B cell (primary cell): ENCODE measurements at regions not wholly inside any gene's neighbourhood (a gene's known extent, or its start where the extent isn't known, plus 50 kb on each side); places are given as distances from the start of the nearest gene placed in this dataset.

Experiments
- ATAC-seq: fragments of 200-7000 bp; cut with Tn5 transposase; one replicate; pipeline ENCODE4 v1.10.0; 2021; ENCODE audit warnings: low read depth, mild to moderate bottlenecking, moderate number of reproducible peaks, moderate library complexity
- CTCF ChIA-PET: fragments of 350-600 bp; sonication (Branson Sonifier 250); formaldehyde crosslinking; loops from one replicate; lab custom pipeline; 2021; ENCODE audit warnings: antibody characterized with exemption, inconsistent platforms; lab: Charles Lee
- POLR2A ChIA-PET: fragments of 350-600 bp; sonication (Branson Sonifier 250); formaldehyde crosslinking; loops from one replicate; lab custom pipeline; 2021; ENCODE audit warnings: antibody characterized with exemption; lab: Charles Lee
- DNase-seq: peaks from one replicate; pipeline ENCODE4 v3.0.0; 2013
- H2AFZ ChIP-seq: 2 replicates; pipeline ENCODE4 v1.6.1; 2012; ENCODE audit warnings: mild to moderate bottlenecking, low read depth, low read length; ENCODE audit not compliant: insufficient read depth, poor library complexity, severe bottlenecking
- H3K27ac ChIP-seq, 2 donors: 1 replicate in 1 of 2; 2 replicates in 1 of 2; pipeline ENCODE4 v1.5.1; 2012 to 2013; ENCODE audit warnings: low read length in 2 of 2, mild to moderate bottlenecking in 2 of 2, moderate library complexity in 1 of 2
- H3K27me3 ChIP-seq, 4 experiments: fragments of 200-600 bp in 1 of 4; sonication (generic) in 1 of 4; replicated peaks in 1 of 4; 1 replicate in 2 of 4; 2 replicates in 2 of 4; pipeline versions ENCODE4 v1.6.1 to v1.7.0; 2013 to 2016; ENCODE audit warnings: low read length in 3 of 4, mild to moderate bottlenecking in 2 of 4, mixed read lengths in 1 of 4, moderate library complexity in 1 of 4; ENCODE audit not compliant: insufficient read depth in 4 of 4, control insufficient read depth in 3 of 4; ENCODE audit errors: control extremely low read depth in 1 of 4
- H3K36me3 ChIP-seq, 2 experiments: replicated peaks in 1 of 2; 1 replicate in 1 of 2; 2 replicates in 1 of 2; pipeline versions ENCODE4 v1.6.1 to v1.7.1; 2013; ENCODE audit warnings: low read length in 1 of 2; ENCODE audit not compliant: insufficient read depth in 2 of 2, control insufficient read depth in 1 of 2; ENCODE audit errors: control extremely low read depth in 1 of 2, extremely low read depth in 1 of 2
- H3K4me1 ChIP-seq, 2 donors: fragments of 200-600 bp in 1 of 2; sonication (generic) in 1 of 2; 1 replicate in 1 of 2; 2 replicates in 1 of 2; pipeline versions ENCODE4 v1.5.1 to v1.6.1; 2013 to 2017; ENCODE audit warnings: low read length in 2 of 2; ENCODE audit not compliant: control insufficient read depth in 2 of 2, insufficient read depth in 2 of 2
- H3K4me2 ChIP-seq: replicated peaks from 2 replicates; pipeline ENCODE3; 2012; ENCODE audit warnings: mild to moderate bottlenecking, low read depth, low read length; ENCODE audit not compliant: poor library complexity, severe bottlenecking
- H3K4me3 ChIP-seq, 5 experiments: fragments of 200-600 bp in 1 of 5; sonication (generic) in 1 of 5; 1 replicate in 3 of 5; 2 replicates in 2 of 5; pipeline versions ENCODE4 v1.5.1 to v1.7.0; 2011 to 2016; ENCODE audit warnings: low read length in 4 of 5, mild to moderate bottlenecking in 4 of 5, low read depth in 2 of 5, control low read depth in 1 of 5, moderate library complexity in 1 of 5; ENCODE audit not compliant: insufficient read depth in 1 of 5; ENCODE audit errors: control extremely low read depth in 1 of 5, extremely low read depth in 1 of 5
- H3K79me2 ChIP-seq: fragments of 200-600 bp; sonication (generic); one replicate; pipeline ENCODE4 v1.6.0; 2016; ENCODE audit warnings: low read length; ENCODE audit not compliant: control insufficient read depth, insufficient read depth
- H3K9ac ChIP-seq: fragments of 200-600 bp; sonication (generic); 2 replicates; pipeline ENCODE4 v1.6.1; 2017; ENCODE audit warnings: mild to moderate bottlenecking, low read length, moderate library complexity
- H3K9me3 ChIP-seq, 3 donors: one replicate each; pipeline versions ENCODE4 v1.6.1 to v1.7.1; 2013; ENCODE audit warnings: low read length in 2 of 3; ENCODE audit not compliant: control insufficient read depth in 2 of 3, insufficient read depth in 1 of 3; ENCODE audit errors: control extremely low read depth in 1 of 3
- H4K20me1 ChIP-seq: 2 replicates; pipeline ENCODE4 v1.6.0; 2012; ENCODE audit warnings: mild to moderate bottlenecking, low read length; ENCODE audit not compliant: insufficient read depth, control insufficient read depth, poor library complexity, severe bottlenecking
- H3K27ac Mint-ChIP-seq: one replicate; pipeline ENCODE4 v1.8.0; 2021; ENCODE audit warnings: mixed read lengths
- H3K27me3 Mint-ChIP-seq: one replicate; pipeline ENCODE4 v1.8.0; 2021; ENCODE audit warnings: mixed read lengths
- H3K4me1 Mint-ChIP-seq: one replicate; pipeline ENCODE4 v1.8.0; 2021; ENCODE audit warnings: mixed read lengths
- H3K4me3 Mint-ChIP-seq: one replicate; pipeline ENCODE4 v1.8.0; 2021; ENCODE audit warnings: mixed read lengths
- H3K9me3 Mint-ChIP-seq: one replicate; pipeline ENCODE4 v1.8.0; 2022; ENCODE audit warnings: mixed read lengths; ENCODE audit not compliant: insufficient read depth
- EZH2 ChIP-seq: IDR thresholded peaks from 2 replicates; pipeline ENCODE4 v1.6.1; 2012; ENCODE audit warnings: borderline replicate concordance, low read depth, mild to moderate bottlenecking, moderate library complexity, low read length; ENCODE audit not compliant: insufficient read depth, poor library complexity, severe bottlenecking
- WGBS: methylation state at CpG from one replicate; pipeline ENCODE4 v1.1.5; 2013; ENCODE audit warnings: missing lambda C conversion rate; ENCODE audit not compliant: insufficient coverage; 5-methylcytosine and 5-hydroxymethylcytosine counted together
- intact Hi-C: fragments of 100-400 bp; cut with micrococcal nuclease; formaldehyde crosslinking; loops from one replicate; pipeline ENCODE4 v1.10.0; 2022
- TF ChIP-seq, protein P1 (sequence below): fragments of 200-600 bp; IDR thresholded peaks from one replicate; pipeline ENCODE4 v1.8.0; 2022; ENCODE audit warnings: antibody characterized with exemption, mild to moderate bottlenecking

DNA sequence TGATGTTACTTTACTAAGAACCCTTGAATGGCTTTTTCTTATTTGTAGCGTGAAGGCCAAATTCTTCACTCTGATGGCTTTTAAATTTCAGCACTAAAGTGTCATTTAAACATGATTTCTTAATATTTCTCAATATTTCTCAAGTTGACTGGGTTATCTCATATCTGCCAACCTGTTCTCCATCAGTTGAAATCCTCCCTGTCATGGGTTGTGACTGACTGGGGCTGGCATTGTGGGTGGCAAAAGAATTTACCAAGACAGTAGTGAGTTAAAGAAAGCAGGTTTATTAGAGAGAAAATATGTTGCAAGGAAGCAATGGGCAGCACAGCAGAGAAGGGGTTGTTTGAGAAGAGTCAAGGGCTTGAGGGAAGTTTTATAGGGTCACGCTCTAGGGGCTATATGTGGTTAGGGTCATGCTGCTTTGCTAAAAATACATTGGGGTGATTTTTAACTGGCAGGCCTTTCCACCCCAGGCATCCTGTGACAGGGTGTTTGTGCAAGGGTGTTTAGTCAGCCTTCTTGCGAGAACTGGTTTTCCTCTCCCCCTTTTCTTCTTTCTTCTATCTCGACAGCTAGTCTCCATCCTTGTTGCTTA is 232.8 kb upstream of the SEL1L start:
- intact Hi-C loops: no loop called here
- no peaks in the 10 kb centered on the region for H3K27me3 Mint-ChIP-seq
- DNase-seq (no peak), ATAC-seq (no peak)
- Histone ChIP-seq H3K9me3 (no peaks in the 10 kb centered on the region), H3K4me1 (no peaks in the 10 kb centered on the region), H3K27ac (no peak overlapping the region), H2AFZ (no peak overlapping the region), H4K20me1 (no peaks in the 10 kb centered on the region), H3K9ac (no peak overlapping the region), H3K36me3 (no peaks in the 10 kb centered on the region), H3K4me2 (no peak overlapping the region), H3K4me3 (no peak overlapping the region), H3K79me2 (no peaks in the 10 kb centered on the region), H3K27me3 (no peaks in the 10 kb centered on the region)
- no peaks in the 10 kb centered on the region for H3K4me1 Mint-ChIP-seq
- ChIA-PET POLR2A (no interaction called here), CTCF (no interaction called here)
- peaks cover 3% of the 10 kb centered on the region for H3K9me3 Mint-ChIP-seq
- no peak for TF ChIP-seq EZH2
- TF ChIP-seq, protein P1, sequence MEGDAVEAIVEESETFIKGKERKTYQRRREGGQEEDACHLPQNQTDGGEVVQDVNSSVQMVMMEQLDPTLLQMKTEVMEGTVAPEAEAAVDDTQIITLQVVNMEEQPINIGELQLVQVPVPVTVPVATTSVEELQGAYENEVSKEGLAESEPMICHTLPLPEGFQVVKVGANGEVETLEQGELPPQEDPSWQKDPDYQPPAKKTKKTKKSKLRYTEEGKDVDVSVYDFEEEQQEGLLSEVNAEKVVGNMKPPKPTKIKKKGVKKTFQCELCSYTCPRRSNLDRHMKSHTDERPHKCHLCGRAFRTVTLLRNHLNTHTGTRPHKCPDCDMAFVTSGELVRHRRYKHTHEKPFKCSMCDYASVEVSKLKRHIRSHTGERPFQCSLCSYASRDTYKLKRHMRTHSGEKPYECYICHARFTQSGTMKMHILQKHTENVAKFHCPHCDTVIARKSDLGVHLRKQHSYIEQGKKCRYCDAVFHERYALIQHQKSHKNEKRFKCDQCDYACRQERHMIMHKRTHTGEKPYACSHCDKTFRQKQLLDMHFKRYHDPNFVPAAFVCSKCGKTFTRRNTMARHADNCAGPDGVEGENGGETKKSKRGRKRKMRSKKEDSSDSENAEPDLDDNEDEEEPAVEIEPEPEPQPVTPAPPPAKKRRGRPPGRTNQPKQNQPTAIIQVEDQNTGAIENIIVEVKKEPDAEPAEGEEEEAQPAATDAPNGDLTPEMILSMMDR: no peak
- no peak overlapping the region for H3K27ac Mint-ChIP-seq
- 67% methylated on average over 1 of the region's 4 CpGs for WGBS
- H3K4me3 Mint-ChIP-seq: no peak overlapping the region

DNA sequence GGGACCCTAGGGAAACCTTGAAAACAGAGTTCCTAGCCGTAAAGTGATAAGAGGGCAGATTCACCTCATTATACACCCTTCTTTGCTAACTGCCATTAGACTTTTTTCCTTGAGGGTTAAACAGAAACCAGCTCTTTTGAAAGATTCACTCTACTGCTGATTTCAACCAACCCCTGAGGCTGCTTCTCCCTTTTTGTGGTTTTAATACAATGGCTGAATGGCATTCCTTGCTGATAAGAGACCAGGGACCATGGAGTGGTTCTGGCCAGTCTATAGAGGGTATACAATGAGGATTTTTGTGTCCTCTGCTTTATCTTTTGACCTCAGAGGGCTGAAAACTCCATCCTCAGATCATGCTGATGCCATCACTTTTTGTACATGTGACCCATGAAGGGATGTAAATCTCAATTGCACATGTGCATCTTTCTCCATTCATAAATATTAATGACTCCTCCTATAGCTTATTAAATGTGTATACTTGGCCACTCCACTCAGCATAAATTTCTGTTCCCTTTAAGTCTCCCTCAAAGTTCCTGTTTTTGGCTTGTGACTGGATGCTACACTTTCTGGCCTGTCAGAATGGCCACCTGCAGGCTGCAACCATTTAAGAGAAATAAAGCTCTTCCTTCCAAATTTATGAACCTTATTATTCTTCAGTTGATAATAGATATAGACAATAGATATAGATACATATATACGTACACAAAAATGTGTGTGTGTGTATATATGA is 233.8 kb upstream of the SEL1L start:
- H3K27me3 Mint-ChIP-seq: no peaks in the 10 kb centered on the region
- no peak overlapping the region for H3K9ac ChIP-seq
- intact Hi-C loops: no loop called here
- H3K9me3 ChIP-seq: no peaks in the 10 kb centered on the region
- peaks cover 3% of the 10 kb centered on the region for H3K9me3 Mint-ChIP-seq
- ATAC-seq (no peak), DNase-seq (no peak)
- CTCF ChIA-PET: no interaction called here
- TF ChIP-seq EZH2: no peak
- TF ChIP-seq, protein P1: no peak
- POLR2A ChIA-PET: no interaction called here
- no peak overlapping the region for H3K4me2 ChIP-seq
- no peak overlapping the region for H3K27ac Mint-ChIP-seq
- no peaks in the 10 kb centered on the region for H3K27me3 ChIP-seq
- H3K27ac ChIP-seq: no peak overlapping the region
- no CpG with 5 or more reads among the region's 2 CpGs for WGBS
- H4K20me1 ChIP-seq: no peaks in the 10 kb centered on the region
- no peak overlapping the region for H2AFZ ChIP-seq
- no peaks in the 10 kb centered on the region for H3K4me1 ChIP-seq
- no peak overlapping the region for H3K4me3 ChIP-seq
- H3K79me2 ChIP-seq: no peaks in the 10 kb centered on the region
- H3K4me3 Mint-ChIP-seq: no peak overlapping the region
- no peaks in the 10 kb centered on the region for H3K4me1 Mint-ChIP-seq
- no peaks in the 10 kb centered on the region for H3K36me3 ChIP-seq
